Neural cell (in vitro differentiated cells): ENCODE measurements at regions not wholly inside any gene's neighbourhood (a gene's known extent, or its start where the extent isn't known, plus 50 kb on each side); places are given as distances from the start of the nearest gene placed in this dataset.

Experiments used
- CTCF ChIP-seq: fragments of 450-650 bp; IDR thresholded peaks from 2 replicates; pipeline ENCODE4 v1.5.1; 2014; ENCODE audit warnings: antibody characterized with exemption, mild to moderate bottlenecking, moderate library complexity; ENCODE audit not compliant: poor library complexity, severe bottlenecking
- POLR2AphosphoS5 ChIP-seq: IDR thresholded peaks from 2 replicates; pipeline ENCODE4 v1.6.1; 2012

DNA sequence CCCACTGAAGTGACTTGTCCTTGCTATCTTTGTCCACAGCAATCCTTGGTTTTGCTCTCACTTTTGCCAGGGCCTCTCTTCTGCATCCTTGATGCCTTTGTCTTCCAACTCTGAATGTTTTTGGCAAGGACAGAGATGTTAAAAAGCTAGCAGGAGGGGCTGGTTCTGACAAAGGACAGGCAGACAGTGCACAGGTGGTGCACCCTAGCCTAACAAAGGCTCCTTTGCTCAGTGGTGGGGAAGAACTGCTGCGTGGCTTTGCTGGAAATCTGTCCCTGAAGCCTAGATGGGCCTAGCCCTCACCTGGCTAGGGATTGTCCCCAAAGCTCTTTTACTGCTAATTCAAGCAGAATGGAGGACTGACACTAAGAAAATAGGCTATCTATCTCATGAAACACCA is 233.5 kb downstream of the MAN2A1 start:
- TF ChIP-seq CTCF: no peak
- no peak for TF ChIP-seq POLR2AphosphoS5
